Motor neuron (in vitro differentiated cells): ENCODE measurements at regions not wholly inside any gene's neighbourhood (a gene's known extent, or its start where the extent isn't known, plus 50 kb on each side); places are given as distances from the start of the nearest gene placed in this dataset.
A peak's percentile ranks its signal among the peaks of the same experiment; 100 is the strongest.

Source experiments
- ATAC-seq, 8 experiments: fragments of 200-7000 bp; cut with Tn5 transposase; replicated peaks in 6 of 8; 2 replicates each; pipeline ENCODE4 v1.8.0; 2021; ENCODE audit warnings: mild to moderate bottlenecking in 8 of 8, moderate library complexity in 8 of 8
- H3K27ac ChIP-seq, 2 donors: fragments of 250-450 bp; sonication (Bioruptor Pico); 2 replicates each; pipeline ENCODE4 v1.9.0; 2021; ENCODE audit warnings: antibody characterized with exemption in 2 of 2, mild to moderate bottlenecking in 2 of 2, moderate library complexity in 1 of 2
- H3K4me1 ChIP-seq, 2 donors: fragments of 250-450 bp; sonication (Bioruptor Pico); replicated peaks in 1 of 2; 2 replicates each; pipeline ENCODE4 v1.6.1; 2021; ENCODE audit warnings: antibody characterized with exemption in 2 of 2, mild to moderate bottlenecking in 2 of 2, moderate library complexity in 1 of 2
- H3K4me3 ChIP-seq, 5 donors: fragments of 250-450 bp; sonication (Bioruptor Pico); 2 replicates each; pipeline ENCODE4 v1.9.0; 2021; ENCODE audit warnings: antibody characterized with exemption in 5 of 5, mild to moderate bottlenecking in 5 of 5, moderate library complexity in 4 of 5
- WGBS, 10 experiments: fragments of 450-650 bp; shearing (Covaris generic); methylation state at CpG; one replicate each; pipeline ENCODE4 v1.0.0; 2022; 5-methylcytosine and 5-hydroxymethylcytosine counted together
- in situ Hi-C, 9 experiments: fragments of 400-800 bp; cut with MboI; loops; one replicate each; pipeline ENCODE4 v1.15.0; 2021; ENCODE audit warnings: low sequenced_read_pairs in 9 of 9, low pct_unique_long_range_greater_than_20kb in 2 of 9; ENCODE audit not compliant: unreplicated experiment in 9 of 9

DNA sequence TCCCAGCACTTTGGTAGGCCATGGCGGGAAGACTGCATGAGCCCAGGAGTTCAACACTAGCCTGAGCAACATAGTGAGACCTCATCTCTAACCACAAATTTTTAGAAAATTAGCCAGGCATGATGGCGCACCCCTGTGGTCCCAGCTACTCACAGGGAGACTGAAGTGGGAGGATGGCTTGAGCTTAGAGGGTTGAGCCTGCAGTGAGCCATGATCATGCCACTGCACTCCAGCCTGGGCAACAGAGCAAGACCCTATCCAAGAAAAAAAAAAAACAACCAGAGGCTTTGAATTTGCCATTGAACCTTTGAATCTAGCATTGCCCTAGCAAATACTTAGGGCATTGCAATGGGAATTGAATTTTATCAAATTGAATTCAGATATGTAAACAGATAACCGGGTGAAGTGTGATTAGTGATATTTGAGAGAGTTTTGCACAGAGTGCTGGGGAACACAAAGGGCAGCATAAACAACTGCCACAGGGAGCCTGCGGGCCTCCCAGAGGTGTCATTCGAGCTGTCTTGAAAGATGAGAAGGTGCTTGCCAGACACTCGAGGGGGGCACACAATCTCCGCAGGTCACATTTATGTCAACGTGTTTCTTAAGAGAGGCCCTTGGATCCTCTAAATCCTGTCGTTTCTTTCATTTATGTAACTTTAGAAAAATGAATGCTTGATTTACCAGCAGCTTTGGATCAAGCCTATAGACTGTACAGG is 200.3 kb downstream of the AASDH start:
- Histone ChIP-seq H3K27ac (no peak overlapping the region), H3K4me1 (no peaks in the 10 kb centered on the region)
- in situ Hi-C loops: no loop called here

DNA sequence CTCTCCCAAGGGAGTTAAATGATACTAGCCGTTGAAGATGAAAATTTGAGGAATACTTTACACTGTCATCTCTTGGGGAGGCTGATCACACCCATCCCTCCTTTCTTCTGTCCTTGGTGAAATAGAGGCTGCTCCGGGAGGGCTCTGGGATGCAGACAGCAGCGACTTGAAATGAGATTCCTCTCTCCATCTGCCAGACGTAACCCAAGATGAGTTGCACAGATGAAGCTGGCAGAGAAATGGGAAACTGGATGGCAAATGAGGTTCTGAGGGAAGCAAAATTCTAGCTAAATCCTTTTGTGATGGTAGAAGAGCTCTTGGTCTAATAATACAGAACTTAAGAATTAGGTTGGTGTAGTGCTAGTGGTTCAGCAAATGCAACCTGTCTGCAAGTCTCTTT is 201.4 kb downstream of the AASDH start:
- Histone ChIP-seq H3K4me3 (no peak overlapping the region), H3K4me1 (no peaks in the 10 kb centered on the region), H3K27ac (no peak overlapping the region)
- in situ Hi-C loops: no loop called here
- 0 to 100% (median 91%) methylated on average over 1 to 4 of the region's 4 CpGs; no CpG with 5 or more reads in 3 of the 10 experiments for WGBS, 10 experiments
- no peak for ATAC-seq

More for the DNA sequence above, 200.3 kb downstream of the AASDH start:
- no peak overlapping the region for H3K4me3 ChIP-seq
- ATAC-seq: no peak
- WGBS, 10 experiments: 17 to 100% (median 65%) methylated on average over 1 to 8 of the region's 9 CpGs; no CpG with 5 or more reads in 1 of the 10 experiments

DNA sequence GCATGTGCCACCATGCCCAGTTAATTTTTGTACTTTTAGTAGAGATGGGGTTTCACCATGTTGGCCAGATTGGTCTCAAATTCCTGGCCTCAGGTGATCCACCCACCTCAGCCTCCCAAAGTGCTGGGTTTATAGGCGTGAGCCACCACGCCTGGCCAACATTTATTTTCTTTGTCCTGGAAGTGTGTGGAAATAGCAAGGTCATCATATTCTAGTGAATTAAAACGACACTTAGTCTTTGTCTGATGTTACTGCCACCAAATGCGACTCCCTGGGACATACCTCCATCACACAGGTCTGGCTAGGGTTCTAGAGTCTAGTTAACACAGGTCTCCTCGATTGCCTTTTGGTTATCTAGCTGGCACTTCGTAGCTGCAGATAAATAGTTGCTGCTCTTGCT is 203.1 kb downstream of the AASDH start:
- no peak for ATAC-seq
- Histone ChIP-seq H3K27ac (no peak overlapping the region), H3K4me1 (no peaks in the 10 kb centered on the region), H3K4me3 (no peak overlapping the region)
- in situ Hi-C loops: no loop called here
- WGBS, 10 experiments: 33 to 100% (median 90%) methylated on average over 1 to 5 of the region's 6 CpGs; no CpG with 5 or more reads in 4 of the 10 experiments

DNA sequence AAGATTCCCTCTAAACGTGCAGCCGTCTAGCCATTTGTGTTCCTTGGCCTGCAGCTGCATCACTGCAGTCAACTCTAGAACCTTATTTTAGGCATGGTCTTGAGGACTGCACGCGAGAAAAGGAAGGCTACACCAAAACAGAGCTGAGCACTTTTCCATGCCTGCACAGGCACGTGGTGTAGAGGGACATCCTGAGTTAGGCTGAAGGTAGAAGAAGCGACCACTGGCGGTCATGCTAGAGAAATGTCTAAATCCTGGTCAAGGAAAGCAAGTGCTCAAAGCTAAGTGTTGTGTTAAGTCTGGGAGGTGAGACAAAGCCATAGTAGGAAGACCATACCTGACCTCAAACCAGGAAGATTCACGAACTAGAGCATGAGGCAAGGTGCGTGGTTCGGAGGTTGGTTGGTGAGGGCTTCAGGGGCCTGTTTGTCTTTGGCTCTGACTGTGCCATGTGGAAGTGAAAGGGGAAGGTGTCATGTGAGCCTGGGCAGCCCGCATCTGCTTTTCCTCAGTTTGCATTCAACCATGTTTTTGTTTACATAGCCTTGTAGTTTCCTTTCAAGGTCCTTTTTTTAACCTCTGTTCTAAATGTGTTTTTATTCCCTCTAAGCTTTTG is 203.8 kb downstream of the AASDH start:
- H3K27ac ChIP-seq: no peak overlapping the region
- H3K4me1 ChIP-seq: no peaks in the 10 kb centered on the region
- WGBS, 10 experiments: 50 to 95% (median 78%) methylated on average over 2 to 11 of the region's 11 CpGs; no CpG with 5 or more reads in 1 of the 10 experiments
- in situ Hi-C loops: no loop called here
- H3K4me3 ChIP-seq: no peak overlapping the region
- ATAC-seq: peak in 1 of 8 experiments; percentile 42

DNA sequence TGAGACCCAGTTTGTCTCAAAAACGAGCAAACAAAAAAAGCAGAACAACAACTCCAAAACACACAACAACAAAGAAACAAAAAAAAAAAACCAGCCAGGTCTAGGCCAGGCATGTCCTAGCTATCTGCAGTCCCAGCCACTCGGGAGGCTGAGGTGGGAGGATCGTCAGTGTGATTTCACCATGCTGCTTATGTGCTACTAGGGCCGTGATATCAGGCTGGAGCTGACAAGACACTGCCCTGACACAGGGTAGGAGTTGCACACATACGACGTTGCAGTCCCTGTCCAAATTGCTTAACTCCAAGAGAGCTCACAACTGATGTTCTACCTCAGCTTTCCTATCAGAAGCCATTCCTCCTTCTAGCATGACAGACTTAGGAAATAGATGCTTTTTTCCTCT is 204.9 kb downstream of the AASDH start:
- 0 to 93% (median 88%) methylated on average over 1 to 5 of the region's 6 CpGs; no CpG with 5 or more reads in 4 of the 10 experiments for WGBS, 10 experiments
- in situ Hi-C loops: no loop called here
- Histone ChIP-seq H3K4me3 (no peak overlapping the region), H3K4me1 (no peaks in the 10 kb centered on the region), H3K27ac (no peak overlapping the region)
- no peak for ATAC-seq

DNA sequence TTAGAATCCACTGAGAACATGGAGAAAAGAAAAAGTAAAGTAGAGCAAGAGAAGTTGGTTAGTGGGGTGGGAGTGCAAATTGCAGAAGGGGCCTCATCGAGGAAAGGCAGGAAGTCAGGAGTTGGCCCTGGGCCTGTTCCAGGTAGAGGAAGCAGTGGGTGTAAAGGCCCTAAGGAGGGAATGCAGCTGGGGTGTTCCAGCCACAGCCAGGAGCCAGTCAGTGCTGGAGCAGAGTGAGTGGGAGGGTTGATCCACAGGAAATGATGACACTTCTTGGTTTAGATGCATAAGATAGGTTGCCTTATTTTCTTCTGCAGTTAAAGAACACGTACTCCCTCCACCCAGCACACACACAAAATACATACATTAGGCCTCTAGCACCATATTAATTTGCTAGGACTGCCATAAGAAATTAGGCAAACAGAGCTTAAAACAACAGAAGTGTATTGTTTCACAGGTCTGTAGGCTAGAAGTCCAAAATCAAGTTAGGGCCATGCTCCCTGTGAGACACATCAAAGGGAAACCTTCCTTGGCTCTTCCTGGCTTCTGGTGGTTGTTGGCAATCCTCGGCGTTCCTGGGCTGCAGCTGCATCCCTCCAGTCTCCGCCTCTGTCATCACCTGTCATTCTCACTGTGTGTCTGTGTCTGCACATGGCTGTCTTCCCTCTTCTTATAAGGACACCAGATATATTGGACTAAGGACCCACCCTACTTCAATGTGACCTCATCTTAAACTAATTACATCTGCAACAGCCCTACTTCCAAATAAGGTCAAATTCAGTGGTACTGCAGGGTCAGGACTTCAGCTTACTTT is 205.9 kb downstream of the AASDH start:
- no peak overlapping the region for H3K4me3 ChIP-seq
- WGBS, 10 experiments: 0 to 100% (median 60%) methylated on average over 1 to 4 of the region's 5 CpGs; no CpG with 5 or more reads in 3 of the 10 experiments
- ATAC-seq: peak in 6 of 8 experiments; percentile 35 to 90 (median 83)
- H3K4me1 ChIP-seq: no peaks in the 10 kb centered on the region
- in situ Hi-C loops: no loop called here
- H3K27ac ChIP-seq: no peak overlapping the region

DNA sequence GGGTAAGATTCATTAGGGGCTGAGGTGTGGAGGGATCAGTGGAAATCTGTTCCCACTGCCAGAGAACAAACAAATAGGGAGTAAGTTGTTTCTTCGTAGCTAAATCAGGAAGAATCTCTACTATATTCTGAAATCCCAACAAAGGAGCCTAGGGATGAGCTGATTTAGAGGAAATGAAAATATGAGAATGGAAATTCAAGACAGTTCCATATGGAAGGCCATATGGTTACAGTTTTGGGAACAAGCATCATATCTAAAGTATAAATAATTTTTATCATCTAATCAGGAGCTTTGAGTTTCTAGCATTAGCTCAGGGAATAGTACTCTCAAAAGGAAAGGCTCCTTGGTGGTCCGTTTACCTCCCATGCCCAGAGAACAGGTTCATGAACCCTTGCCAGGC is 218.2 kb downstream of the AASDH start:
- in situ Hi-C loops: no loop called here
- Histone ChIP-seq H3K4me3 (no peak overlapping the region), H3K27ac (no peak overlapping the region), H3K4me1 (no peaks in the 10 kb centered on the region)
- no peak for ATAC-seq
- WGBS, 10 experiments: 45 to 100% (median 86%) methylated on average over 1 to 2 of the region's 2 CpGs; no CpG with 5 or more reads in 2 of the 10 experiments

DNA sequence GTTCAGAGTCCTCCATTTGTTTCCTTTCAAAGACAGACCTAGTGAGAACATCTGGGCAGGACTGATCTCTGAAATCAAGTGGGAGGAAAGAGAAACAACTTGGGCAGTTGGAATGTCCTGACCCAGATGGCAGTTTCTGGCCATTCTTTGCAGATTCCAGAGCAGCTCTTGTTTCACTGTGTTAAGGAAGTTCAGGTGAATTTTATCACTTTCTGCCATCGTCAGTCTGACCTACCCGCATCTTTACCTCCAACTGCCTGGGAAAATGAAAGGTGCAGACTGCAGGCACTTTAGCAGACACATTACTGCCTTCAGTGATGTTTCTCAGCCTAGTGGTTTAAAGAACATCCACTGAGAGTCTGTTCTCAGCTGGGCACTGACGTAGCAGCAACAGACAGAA is 216.2 kb downstream of the CEP135 start:
- no peak overlapping the region for H3K27ac ChIP-seq
- no peak for ATAC-seq
- in situ Hi-C loops: no loop called here
- WGBS, 10 experiments: 92 to 94% methylated on average over 2 to 3 of the region's 3 CpGs; no CpG with 5 or more reads in 8 of the 10 experiments
- H3K4me3 ChIP-seq: no peak overlapping the region
- no peaks in the 10 kb centered on the region for H3K4me1 ChIP-seq

DNA sequence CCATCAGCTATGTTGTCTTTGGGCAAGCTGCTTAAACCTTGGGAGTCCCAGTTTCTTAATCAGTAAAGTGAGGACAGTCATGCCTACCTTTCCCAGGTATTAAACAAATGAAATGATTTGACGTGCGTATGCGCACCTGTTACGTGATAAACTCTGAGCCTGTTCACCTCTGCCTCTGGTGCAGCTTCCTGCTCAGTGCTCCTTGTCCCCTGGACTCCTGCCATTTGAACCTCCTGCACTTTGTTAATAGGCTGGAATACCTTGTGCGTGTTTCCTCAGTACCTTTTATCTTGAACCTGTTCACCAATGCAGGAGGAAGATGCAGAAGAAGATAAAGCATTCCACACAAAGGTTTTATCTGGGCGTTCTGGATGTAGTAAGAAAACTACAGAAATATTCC is 211.9 kb downstream of the CEP135 start:
- peaks cover 11 to 14% of the 10 kb centered on the region in 2 donors for H3K4me1 ChIP-seq
- in situ Hi-C loops: no loop called here
- 35 to 88% (median 83%) methylated on average over 1 to 6 of the region's 6 CpGs; no CpG with 5 or more reads in 1 of the 10 experiments for WGBS, 10 experiments
- no peak overlapping the region for H3K4me3 ChIP-seq
- no peak overlapping the region for H3K27ac ChIP-seq
- ATAC-seq: no peak

DNA sequence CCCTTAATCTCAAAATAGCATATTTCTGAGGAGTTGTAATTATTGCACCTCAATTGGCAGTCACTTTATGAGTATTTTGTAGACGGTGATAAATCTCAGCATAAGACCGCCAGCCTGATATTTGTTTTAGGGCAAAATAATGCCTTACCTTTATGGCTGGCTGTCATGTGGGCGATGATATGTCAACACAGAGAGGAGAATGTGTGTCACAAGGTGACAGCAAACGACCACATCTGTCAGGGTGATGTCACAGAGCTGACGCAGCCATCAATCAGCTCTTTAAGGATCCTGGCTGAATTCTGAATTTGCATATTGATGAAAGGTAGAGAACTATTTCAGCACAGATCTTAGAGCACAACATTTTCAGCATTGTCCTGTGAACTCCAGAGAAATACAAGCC is 209.7 kb downstream of the CEP135 start:
- H3K27ac ChIP-seq: no peak overlapping the region
- WGBS, 10 experiments: 38 to 83% (median 53%) methylated on average over 1 to 5 of the region's 5 CpGs; no CpG with 5 or more reads in 3 of the 10 experiments
- peaks cover 11 to 14% of the 10 kb centered on the region in 2 donors for H3K4me1 ChIP-seq
- in situ Hi-C loops: no loop called here
- H3K4me3 ChIP-seq: no peak overlapping the region
- peak in 5 of 8 experiments; percentile 79 to 97 (median 94) for ATAC-seq

DNA sequence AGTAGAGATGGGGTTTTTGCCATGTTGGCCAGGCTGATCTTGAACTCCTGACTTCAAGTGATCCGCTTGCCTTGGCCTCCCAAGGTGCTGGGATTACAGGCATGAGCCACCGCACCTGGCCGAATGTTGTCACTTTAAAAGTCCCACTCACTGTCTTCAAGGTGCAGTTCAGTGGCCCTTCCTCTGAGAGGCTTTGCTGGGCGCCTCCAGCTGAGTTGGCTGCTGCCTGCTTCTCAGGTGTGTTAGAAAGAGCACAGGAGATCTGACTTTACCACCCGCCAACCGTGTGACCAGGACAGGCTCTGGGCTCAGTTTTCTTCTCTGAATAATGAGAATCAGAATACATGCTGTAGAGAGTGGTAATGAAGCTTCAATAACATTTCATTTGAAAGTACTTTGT is 207.4 kb downstream of the CEP135 start:
- in situ Hi-C loops: no loop called here
- no peak overlapping the region for H3K4me3 ChIP-seq
- H3K27ac ChIP-seq: no peak overlapping the region
- no peak for ATAC-seq
- WGBS, 10 experiments: 25 to 100% (median 86%) methylated on average over 2 to 5 of the region's 6 CpGs; no CpG with 5 or more reads in 3 of the 10 experiments
- peaks cover 11 to 14% of the 10 kb centered on the region in 2 donors for H3K4me1 ChIP-seq

DNA sequence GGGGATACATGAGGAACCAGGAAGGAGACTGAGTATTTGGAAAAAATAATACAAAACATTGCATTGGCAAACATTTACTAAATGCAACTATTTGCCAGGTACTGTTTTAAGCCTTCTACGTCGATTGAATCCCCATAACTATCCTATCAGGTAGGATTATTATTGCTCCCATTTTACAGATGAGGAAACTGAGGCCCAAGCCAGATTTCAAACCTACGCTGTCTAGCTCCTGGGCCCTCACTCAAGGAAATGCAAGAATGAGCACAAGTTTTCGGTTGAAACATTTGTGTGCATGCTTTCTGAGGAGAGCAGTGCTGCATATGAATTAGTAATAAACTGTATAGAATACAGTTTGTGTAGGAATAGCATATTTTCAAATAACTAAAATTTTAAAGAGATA is 206.7 kb downstream of the CEP135 start:
- peaks cover 11 to 14% of the 10 kb centered on the region in 2 donors for H3K4me1 ChIP-seq
- no peak overlapping the region for H3K4me3 ChIP-seq
- ATAC-seq: no peak
- H3K27ac ChIP-seq: no peak overlapping the region
- 48 to 100% (median 90%) methylated on average over 2 to 4 of the region's 4 CpGs; no CpG with 5 or more reads in 2 of the 10 experiments for WGBS, 10 experiments
- in situ Hi-C loops: no loop called here

DNA sequence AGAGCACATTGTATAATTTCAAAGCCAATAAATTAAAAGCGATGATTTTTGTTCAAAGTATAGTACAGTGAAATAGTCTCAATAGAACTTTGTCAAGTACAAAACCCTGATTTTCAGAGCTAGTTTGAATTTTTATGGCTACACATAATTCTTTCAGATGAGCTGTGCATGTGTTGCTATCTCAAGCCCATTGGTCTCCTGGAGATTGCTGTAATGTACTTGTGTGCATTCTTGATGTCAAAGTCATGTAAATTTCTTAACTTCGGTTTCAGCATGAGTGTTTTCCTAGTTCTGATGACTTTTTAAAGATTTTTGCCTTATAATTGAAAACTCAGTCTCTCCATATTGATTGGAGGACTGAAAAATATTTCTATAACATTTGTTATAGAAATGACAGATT is 200.8 kb downstream of the CEP135 start:
- in situ Hi-C loops: no loop called here
- H3K27ac ChIP-seq: no peak overlapping the region
- H3K4me1 ChIP-seq: peaks cover 0 to 5% of the 10 kb centered on the region in 2 donors
- no peak overlapping the region for H3K4me3 ChIP-seq
- peak in 3 of 8 experiments; percentile 68 to 78 (median 74) for ATAC-seq
- 0 to 100% (median 60%) methylated on average over 1 to 2 of the region's 2 CpGs for WGBS, 10 experiments
